ENCODE measurements at regions not wholly inside any gene's neighbourhood (a gene's known extent, or its start where the extent isn't known, plus 50 kb on each side); places are given as distances from the start of the nearest gene placed in this dataset.
"Not testable (repeated sequence)": the region's sequence is repeated elsewhere in the genome, so short reads cannot be mapped to it uniquely, and the experiment has no call there.

- Histone ChIP-seq H4K20me1 (ENCODE audit: insufficient read depth, low read length) (no peaks in the 10 kb centered on the region), H3K4me3 (ENCODE audit: insufficient read depth, low read length) (no peak overlapping the region), H3K79me2 (ENCODE audit: insufficient read depth, low read length) (no peaks in the 10 kb centered on the region), H3K27ac (ENCODE audit: low read depth, low read length) (no peak overlapping the region), H3K9me3 (ENCODE audit: low read depth, low read length) (no peaks in the 10 kb centered on the region), H2AFZ (ENCODE audit: low read length) (no peak overlapping the region), H3K27me3 (ENCODE audit: insufficient read depth, low read length) (peaks cover 4% of the 10 kb centered on the region), H3K4me1 (ENCODE audit: insufficient read depth, low read length) (no peaks in the 10 kb centered on the region), H3K4me2 (ENCODE audit: insufficient read depth, low read length) (no peak overlapping the region), H3K36me3 (ENCODE audit: insufficient read depth, low read length) (no peaks in the 10 kb centered on the region)
- no peak for DNase-seq (ENCODE audit: insufficient read length, low spot score, missing footprints)
- no peak for TF ChIP-seq CTCF (IDR thresholded peaks at IDR 0.05; ENCODE audit: extremely low read depth, low read depth, low read length)
Observed at GRCh38 chr16:48682971-48683370, 73.0 kb upstream of the N4BP1 start.

GRCh38 chr16:48681520-48681919 is 71.5 kb upstream of the N4BP1 start:
- Histone ChIP-seq H3K9me3 (ENCODE audit: low read depth, low read length) (no peaks in the 10 kb centered on the region), H3K4me2 (ENCODE audit: insufficient read depth, low read length) (no peak overlapping the region), H3K27ac (ENCODE audit: low read depth, low read length) (no peak overlapping the region), H3K27me3 (ENCODE audit: insufficient read depth, low read length) (peaks cover 4% of the 10 kb centered on the region), H3K36me3 (ENCODE audit: insufficient read depth, low read length) (no peaks in the 10 kb centered on the region), H3K4me3 (ENCODE audit: insufficient read depth, low read length) (no peak overlapping the region), H4K20me1 (ENCODE audit: insufficient read depth, low read length) (no peaks in the 10 kb centered on the region), H2AFZ (ENCODE audit: low read length) (no peak overlapping the region), H3K79me2 (ENCODE audit: insufficient read depth, low read length) (no peaks in the 10 kb centered on the region), H3K4me1 (ENCODE audit: insufficient read depth, low read length) (no peaks in the 10 kb centered on the region)
- DNase-seq (ENCODE audit: insufficient read length, low spot score, missing footprints): no peak
- TF ChIP-seq CTCF (IDR thresholded peaks at IDR 0.05; ENCODE audit: extremely low read depth, low read depth, low read length): no peak

GRCh38 chr16:48680881-48681280 is 70.9 kb upstream of the N4BP1 start:
- Histone ChIP-seq H3K9me3 (ENCODE audit: low read depth, low read length) (no peaks in the 10 kb centered on the region), H3K4me2 (ENCODE audit: insufficient read depth, low read length) (no peak overlapping the region), H3K27ac (ENCODE audit: low read depth, low read length) (no peak overlapping the region), H3K36me3 (ENCODE audit: insufficient read depth, low read length) (no peaks in the 10 kb centered on the region), H3K4me1 (ENCODE audit: insufficient read depth, low read length) (no peaks in the 10 kb centered on the region), H3K27me3 (ENCODE audit: insufficient read depth, low read length) (peaks cover 4% of the 10 kb centered on the region), H2AFZ (ENCODE audit: low read length) (no peak overlapping the region), H3K4me3 (ENCODE audit: insufficient read depth, low read length) (no peak overlapping the region), H3K79me2 (ENCODE audit: insufficient read depth, low read length) (no peaks in the 10 kb centered on the region), H4K20me1 (ENCODE audit: insufficient read depth, low read length) (no peaks in the 10 kb centered on the region)
- DNase-seq (ENCODE audit: insufficient read length, low spot score, missing footprints): no peak
- no peak for TF ChIP-seq CTCF (IDR thresholded peaks at IDR 0.05; ENCODE audit: extremely low read depth, low read depth, low read length)

GRCh38 chr16:48676836-48677235 is 66.9 kb upstream of the N4BP1 start:
- Histone ChIP-seq H3K4me3 (ENCODE audit: insufficient read depth, low read length) (no peak overlapping the region), H2AFZ (ENCODE audit: low read length) (no peak overlapping the region), H3K79me2 (ENCODE audit: insufficient read depth, low read length) (no peaks in the 10 kb centered on the region), H3K4me1 (ENCODE audit: insufficient read depth, low read length) (no peaks in the 10 kb centered on the region), H3K9me3 (ENCODE audit: low read depth, low read length) (no peaks in the 10 kb centered on the region), H3K4me2 (ENCODE audit: insufficient read depth, low read length) (no peak overlapping the region), H3K27me3 (ENCODE audit: insufficient read depth, low read length) (no peaks in the 10 kb centered on the region), H3K36me3 (ENCODE audit: insufficient read depth, low read length) (no peaks in the 10 kb centered on the region), H3K27ac (ENCODE audit: low read depth, low read length) (no peak overlapping the region), H4K20me1 (ENCODE audit: insufficient read depth, low read length) (no peaks in the 10 kb centered on the region)
- DNase-seq (ENCODE audit: insufficient read length, low spot score, missing footprints): no peak
- TF ChIP-seq CTCF (IDR thresholded peaks at IDR 0.05; ENCODE audit: extremely low read depth, low read depth, low read length): no peak

- not testable (repeated sequence) for H3K9me3 ChIP-seq (ENCODE audit: low read depth, low read length); H3K36me3 ChIP-seq (ENCODE audit: insufficient read depth, low read length); H2AFZ ChIP-seq (ENCODE audit: low read length); DNase-seq (ENCODE audit: insufficient read length, low spot score, missing footprints); H3K4me2 ChIP-seq (ENCODE audit: insufficient read depth, low read length); H3K27me3 ChIP-seq (ENCODE audit: insufficient read depth, low read length); H3K27ac ChIP-seq (ENCODE audit: low read depth, low read length); H4K20me1 ChIP-seq (ENCODE audit: insufficient read depth, low read length); H3K79me2 ChIP-seq (ENCODE audit: insufficient read depth, low read length); H3K4me3 ChIP-seq (ENCODE audit: insufficient read depth, low read length); H3K4me1 ChIP-seq (ENCODE audit: insufficient read depth, low read length)
Observed at GRCh38 chr16:48668184-48668583, 58.2 kb upstream of the N4BP1 start.
